Naive thymus-derived CD8-positive, alpha-beta T cell (primary cell): ENCODE measurements at regions not wholly inside any gene's neighbourhood (a gene's known extent, or its start where the extent isn't known, plus 50 kb on each side); places are given as distances from the start of the nearest gene placed in this dataset.

ENCODE experiments used
- ATAC-seq, 2 donors: fragments of 150-1000 bp; cut with Tn5 transposase in 1 of 2; sonication (Bioruptor Pico), chemical (Tn5 transposase) in 1 of 2; 1 replicate in 1 of 2; 2 replicates in 1 of 2; pipeline ENCODE4 v1.10.0; 2021; ENCODE audit warnings: mild to moderate bottlenecking in 2 of 2, moderate library complexity in 2 of 2
- POLR2A ChIA-PET: fragments of 350-600 bp; sonication (Branson Sonifier 250); formaldehyde crosslinking; loops from one replicate; lab custom pipeline; 2021; ENCODE audit warnings: antibody characterized with exemption; lab: Charles Lee
- DNase-seq, 10 donors: peaks; one replicate each; pipeline versions ENCODE4 v3.0.0 to v3.0.0-alpha.2; 2020 to 2022
- H3K27ac Mint-ChIP-seq, 10 donors: one replicate each; pipeline ENCODE4 v1.8.0; 2020 to 2022; ENCODE audit warnings: mild to moderate bottlenecking in 10 of 10, mixed read lengths in 10 of 10, moderate library complexity in 4 of 10, inconsistent platforms in 1 of 10
- H3K27me3 Mint-ChIP-seq, 5 donors: one replicate each; pipeline ENCODE4 v1.8.0; 2021 to 2022; ENCODE audit warnings: mixed read lengths in 5 of 5
- H3K36me3 Mint-ChIP-seq, 3 donors: one replicate each; pipeline ENCODE4 v1.8.0; 2020 to 2022; ENCODE audit warnings: mixed read lengths in 3 of 3, mild to moderate bottlenecking in 2 of 3, inconsistent platforms in 1 of 3
- H3K4me1 Mint-ChIP-seq, 4 donors: one replicate each; pipeline ENCODE4 v1.8.0; 2021 to 2022; ENCODE audit warnings: mixed read lengths in 4 of 4
- H3K4me3 Mint-ChIP-seq, 10 donors: one replicate each; pipeline ENCODE4 v1.8.0; 2020 to 2022; ENCODE audit warnings: mild to moderate bottlenecking in 10 of 10, mixed read lengths in 10 of 10, moderate library complexity in 6 of 10, inconsistent platforms in 1 of 10
- H3K9me3 Mint-ChIP-seq, 9 donors: one replicate each; pipeline ENCODE4 v1.8.0; 2020 to 2022; ENCODE audit warnings: mixed read lengths in 9 of 9, mild to moderate bottlenecking in 3 of 9, inconsistent platforms in 1 of 9, moderate library complexity in 1 of 9

GRCh38 chr17:21524211-21524591 is 148.0 kb downstream of the KCNJ12 start:
- Mint-ChIP-seq H3K4me3 (no peak overlapping the region), H3K27ac (no peak overlapping the region), H3K36me3 (no peaks in the 10 kb centered on the region), H3K27me3 (peaks cover 3 to 18% (median 10%) of the 10 kb centered on the region in 5 donors), H3K4me1 (peaks cover 0 to 1% (median 0%) of the 10 kb centered on the region in 4 donors), H3K9me3 (no peaks in the 10 kb centered on the region)
- POLR2A ChIA-PET = no interaction called here
- DNase-seq (no peak), ATAC-seq (no peak)

- no peaks in the 10 kb centered on the region for H3K9me3 Mint-ChIP-seq
- POLR2A ChIA-PET = no interaction called here
These were observed 149.4 kb downstream of the KCNJ12 start for GRCh38 chr17:21525464-21526130.

GRCh38 chr17:21528031-21528695 is 152.0 kb downstream of the KCNJ12 start:
- H3K36me3 Mint-ChIP-seq = peaks cover 0 to 7% (median 0%) of the 10 kb centered on the region in 3 donors
- ATAC-seq = no peak
- no peak overlapping the region for H3K4me3 Mint-ChIP-seq
- POLR2A ChIA-PET = no interaction called here
- H3K27me3 Mint-ChIP-seq = peaks cover 0 to 2% (median 0%) of the 10 kb centered on the region in 5 donors
- no peak for DNase-seq
- H3K4me1 Mint-ChIP-seq = peaks cover 6 to 8% (median 6%) of the 10 kb centered on the region in 4 donors
- H3K27ac Mint-ChIP-seq = peak overlapping the region in 1 of 10 donors; percentile 75
- H3K9me3 Mint-ChIP-seq = no peaks in the 10 kb centered on the region

More at GRCh38 chr17:21525464-21526130, 149.4 kb downstream of the KCNJ12 start:
- H3K4me3 Mint-ChIP-seq = no peak overlapping the region
- peaks cover 0 to 2% (median 0%) of the 10 kb centered on the region in 4 donors for H3K4me1 Mint-ChIP-seq
- H3K36me3 Mint-ChIP-seq = no peaks in the 10 kb centered on the region
- no peak for DNase-seq
- no peak for ATAC-seq
- H3K27ac Mint-ChIP-seq = no peak overlapping the region
- H3K27me3 Mint-ChIP-seq = peaks cover 0 to 12% (median 8%) of the 10 kb centered on the region in 5 donors

GRCh38 chr17:21530311-21530710 is 154.2 kb downstream of the KCNJ12 start:
- Mint-ChIP-seq H3K4me3 (no peak overlapping the region), H3K27me3 (no peaks in the 10 kb centered on the region), H3K4me1 (peaks cover 8 to 16% (median 11%) of the 10 kb centered on the region in 4 donors)

GRCh38 chr17:21530841-21531240 is 154.7 kb downstream of the KCNJ12 start:
- H3K4me1 Mint-ChIP-seq = peaks cover 9 to 16% (median 12%) of the 10 kb centered on the region in 4 donors
- no peak for DNase-seq
- H3K9me3 Mint-ChIP-seq = peaks cover 0 to under 1% (median 0%) of the 10 kb centered on the region in 9 donors
- H3K36me3 Mint-ChIP-seq = peaks cover under 1 to 27% (median 14%) of the 10 kb centered on the region in 3 donors
- POLR2A ChIA-PET = no interaction called here
- ATAC-seq = no peak
- no peak overlapping the region for H3K4me3 Mint-ChIP-seq
- peak overlapping the region in 1 of 10 donors; percentile 5 for H3K27ac Mint-ChIP-seq
- no peaks in the 10 kb centered on the region for H3K27me3 Mint-ChIP-seq

More at GRCh38 chr17:21530311-21530710, 154.2 kb downstream of the KCNJ12 start:
- DNase-seq (no peak), ATAC-seq (no peak)
- H3K27ac Mint-ChIP-seq = no peak overlapping the region
- peaks cover 0 to 23% (median 11%) of the 10 kb centered on the region in 3 donors for H3K36me3 Mint-ChIP-seq
- no peaks in the 10 kb centered on the region for H3K9me3 Mint-ChIP-seq
- POLR2A ChIA-PET = no interaction called here

GRCh38 chr17:21532763-21533385 is 156.7 kb downstream of the KCNJ12 start:
- Mint-ChIP-seq H3K27ac (peak overlapping the region in 3 of 10 donors; percentile 7 to 70 (median 66)), H3K4me3 (peak overlapping the region in 4 of 10 donors; percentile 35 to 66 (median 42)), H3K36me3 (peaks cover 17 to 37% (median 26%) of the 10 kb centered on the region in 3 donors), H3K9me3 (peaks cover 0 to 16% (median 11%) of the 10 kb centered on the region in 9 donors), H3K4me1 (peaks cover 9 to 16% (median 12%) of the 10 kb centered on the region in 4 donors), H3K27me3 (no peaks in the 10 kb centered on the region)
- peak in 1 of 2 donors; percentile 16 for ATAC-seq
- POLR2A ChIA-PET = interaction anchor here (1.4 kb wide), 1 partner anchor 13 kb away, joined by 3 read pairs; no protein-coding TSS in a partner anchor
- no peak for DNase-seq

GRCh38 chr17:21535686-21536375 is 156.5 kb upstream of the KCNJ18 start:
- Mint-ChIP-seq H3K27ac (no peak overlapping the region), H3K27me3 (no peaks in the 10 kb centered on the region), H3K4me1 (peaks cover 7 to 18% (median 14%) of the 10 kb centered on the region in 4 donors), H3K36me3 (peaks cover 24 to 49% (median 45%) of the 10 kb centered on the region in 3 donors), H3K9me3 (peaks cover 0 to 23% (median 12%) of the 10 kb centered on the region in 9 donors), H3K4me3 (no peak overlapping the region)
- DNase-seq = no peak
- POLR2A ChIA-PET = no interaction called here
- ATAC-seq = no peak

- H3K27me3 Mint-ChIP-seq = no peaks in the 10 kb centered on the region
- POLR2A ChIA-PET = no interaction called here
- DNase-seq (no peak), ATAC-seq (no peak)
- H3K4me1 Mint-ChIP-seq = peaks cover 2 to 18% (median 15%) of the 10 kb centered on the region in 4 donors
- no peak overlapping the region for H3K27ac Mint-ChIP-seq
- H3K4me3 Mint-ChIP-seq = no peak overlapping the region
- peaks cover 0 to 23% (median 12%) of the 10 kb centered on the region in 9 donors for H3K9me3 Mint-ChIP-seq
- peaks cover 24 to 48% (median 45%) of the 10 kb centered on the region in 3 donors for H3K36me3 Mint-ChIP-seq
These were observed 155.0 kb upstream of the KCNJ18 start for GRCh38 chr17:21537302-21537701.

GRCh38 chr17:21538615-21539014 is 153.7 kb upstream of the KCNJ18 start:
- ATAC-seq = no peak
- no peak for DNase-seq
- Mint-ChIP-seq H3K36me3 (peaks cover 24 to 59% (median 45%) of the 10 kb centered on the region in 3 donors), H3K4me3 (no peak overlapping the region), H3K4me1 (peaks cover 3 to 8% (median 5%) of the 10 kb centered on the region in 4 donors), H3K27me3 (no peaks in the 10 kb centered on the region), H3K27ac (no peak overlapping the region), H3K9me3 (peaks cover 0 to 23% (median 12%) of the 10 kb centered on the region in 9 donors)
- POLR2A ChIA-PET = no interaction called here

GRCh38 chr17:21539146-21539545 is 153.2 kb upstream of the KCNJ18 start:
- H3K4me3 Mint-ChIP-seq = no peak overlapping the region
- H3K36me3 Mint-ChIP-seq = peaks cover 24 to 58% (median 42%) of the 10 kb centered on the region in 3 donors
- no peak for DNase-seq

GRCh38 chr17:21540502-21540901 is 151.8 kb upstream of the KCNJ18 start:
- POLR2A ChIA-PET = no interaction called here

More at GRCh38 chr17:21539146-21539545, 153.2 kb upstream of the KCNJ18 start:
- Mint-ChIP-seq H3K27ac (peak overlapping the region in 1 of 10 donors; percentile 62), H3K4me1 (peaks cover 4 to 6% (median 5%) of the 10 kb centered on the region in 4 donors), H3K27me3 (no peaks in the 10 kb centered on the region), H3K9me3 (peaks cover 0 to 23% (median 12%) of the 10 kb centered on the region in 9 donors)
- no peak for ATAC-seq
- POLR2A ChIA-PET = no interaction called here

GRCh38 chr17:21542070-21542469 is 150.3 kb upstream of the KCNJ18 start:
- Mint-ChIP-seq H3K4me1 (peaks cover 2 to 16% (median 12%) of the 10 kb centered on the region in 4 donors), H3K27me3 (no peaks in the 10 kb centered on the region), H3K36me3 (peaks cover 12 to 62% (median 30%) of the 10 kb centered on the region in 3 donors), H3K9me3 (peaks cover 0 to 17% (median 6%) of the 10 kb centered on the region in 9 donors), H3K4me3 (no peak overlapping the region), H3K27ac (no peak overlapping the region)
- ATAC-seq (no peak), DNase-seq (no peak)
- POLR2A ChIA-PET = no interaction called here

More at GRCh38 chr17:21540502-21540901, 151.8 kb upstream of the KCNJ18 start:
- Mint-ChIP-seq H3K4me3 (no peak overlapping the region), H3K4me1 (peaks cover 2 to 13% (median 7%) of the 10 kb centered on the region in 4 donors), H3K9me3 (peaks cover 0 to 23% (median 12%) of the 10 kb centered on the region in 9 donors), H3K27me3 (no peaks in the 10 kb centered on the region), H3K36me3 (peaks cover 24 to 57% (median 35%) of the 10 kb centered on the region in 3 donors), H3K27ac (no peak overlapping the region)
- ATAC-seq (no peak), DNase-seq (no peak)
